K562 (cell line): ENCODE measurements at regions not wholly inside any gene's neighbourhood (a gene's known extent, or its start where the extent isn't known, plus 50 kb on each side); places are given as distances from the start of the nearest gene placed in this dataset.

ENCODE experiments used
- ARNT ChIP-seq, 2 experiments: fragments of 450-650 bp; IDR thresholded peaks; 2 replicates each; pipeline ENCODE4 v1.6.1; 2016; ENCODE audit warnings: mild to moderate bottlenecking in 1 of 2
- E4F1 ChIP-seq: fragments of 250-450 bp; sonication (Bioruptor Pico); IDR thresholded peaks from 2 replicates; pipeline ENCODE4 v1.5.0; 2021; ENCODE audit warnings: mild to moderate bottlenecking, borderline replicate concordance
- POLR2AphosphoS5 ChIP-seq: IDR thresholded peaks from 2 replicates; pipeline ENCODE4 v1.6.1; 2011; ENCODE audit warnings: mild to moderate bottlenecking, low read depth, low read length, moderate library complexity; ENCODE audit not compliant: control insufficient read depth, insufficient read depth
- PTBP1 ChIP-seq: fragments of 200-400 bp; formaldehyde crosslinking; IDR thresholded peaks from 2 replicates; pipeline ENCODE4 v1.6.1; 2017; ENCODE audit warnings: low read depth, low read length
- SIN3A ChIP-seq, 2 experiments: fragments of 150-350 bp in 1 of 2; IDR thresholded peaks; 2 replicates each; pipeline ENCODE4 v1.6.1; 2011 to 2016; ENCODE audit warnings: borderline replicate concordance in 2 of 2, low read depth in 2 of 2, low read length in 2 of 2, mild to moderate bottlenecking in 2 of 2, moderate library complexity in 2 of 2; ENCODE audit not compliant: control insufficient read depth in 1 of 2
- SRSF1 ChIP-seq: fragments of 200-400 bp; formaldehyde crosslinking; IDR thresholded peaks from 2 replicates; pipeline ENCODE4 v1.6.1; 2017; ENCODE audit warnings: mild to moderate bottlenecking, low read depth, low read length, moderate library complexity
- ZNF384 ChIP-seq: IDR thresholded peaks from 2 replicates; pipeline ENCODE4 v1.6.1; 2012; ENCODE audit warnings: low read depth, low read length, improper control_type of control experiment
- ZNF699 ChIP-seq: fragments of 250-450 bp; sonication (Bioruptor Pico); IDR thresholded peaks from 2 replicates; pipeline ENCODE4 v1.8.0; 2021; ENCODE audit warnings: mild to moderate bottlenecking, moderate library complexity; ENCODE audit not compliant: insufficient replicate concordance
- TF ChIP-seq, protein P1 (sequence below): fragments of 450-650 bp; IDR thresholded peaks from 2 replicates; pipeline ENCODE4 v1.7.1; 2018; ENCODE audit warnings: mild to moderate bottlenecking, low read depth; ENCODE audit not compliant: partially characterized antibody
- TF ChIP-seq, protein P2 (sequence below): fragments of 250-450 bp; sonication (Bioruptor Pico); IDR thresholded peaks from 2 replicates; pipeline ENCODE4 v1.6.1; 2021; ENCODE audit warnings: mild to moderate bottlenecking
- TF ChIP-seq, protein P3 (sequence below): fragments of 450-650 bp; IDR thresholded peaks from 2 replicates; pipeline ENCODE4 v1.7.0; 2016; ENCODE audit warnings: borderline replicate concordance

GRCh38 chr5:23084815-23085214 is 231.7 kb upstream of the CDH12 start (continued):
- TF ChIP-seq, protein P1, sequence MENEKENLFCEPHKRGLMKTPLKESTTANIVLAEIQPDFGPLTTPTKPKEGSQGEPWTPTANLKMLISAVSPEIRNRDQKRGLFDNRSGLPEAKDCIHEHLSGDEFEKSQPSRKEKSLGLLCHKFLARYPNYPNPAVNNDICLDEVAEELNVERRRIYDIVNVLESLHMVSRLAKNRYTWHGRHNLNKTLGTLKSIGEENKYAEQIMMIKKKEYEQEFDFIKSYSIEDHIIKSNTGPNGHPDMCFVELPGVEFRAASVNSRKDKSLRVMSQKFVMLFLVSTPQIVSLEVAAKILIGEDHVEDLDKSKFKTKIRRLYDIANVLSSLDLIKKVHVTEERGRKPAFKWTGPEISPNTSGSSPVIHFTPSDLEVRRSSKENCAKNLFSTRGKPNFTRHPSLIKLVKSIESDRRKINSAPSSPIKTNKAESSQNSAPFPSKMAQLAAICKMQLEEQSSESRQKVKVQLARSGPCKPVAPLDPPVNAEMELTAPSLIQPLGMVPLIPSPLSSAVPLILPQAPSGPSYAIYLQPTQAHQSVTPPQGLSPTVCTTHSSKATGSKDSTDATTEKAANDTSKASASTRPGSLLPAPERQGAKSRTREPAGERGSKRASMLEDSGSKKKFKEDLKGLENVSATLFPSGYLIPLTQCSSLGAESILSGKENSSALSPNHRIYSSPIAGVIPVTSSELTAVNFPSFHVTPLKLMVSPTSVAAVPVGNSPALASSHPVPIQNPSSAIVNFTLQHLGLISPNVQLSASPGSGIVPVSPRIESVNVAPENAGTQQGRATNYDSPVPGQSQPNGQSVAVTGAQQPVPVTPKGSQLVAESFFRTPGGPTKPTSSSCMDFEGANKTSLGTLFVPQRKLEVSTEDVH: no peak
- TF ChIP-seq SIN3A (IDR thresholded peaks at IDR 0.05; ENCODE audit: borderline replicate concordance in 2 of 2, control insufficient read depth in 1 of 2, low read depth in 2 of 2, low read length in 2 of 2): no peak
- TF ChIP-seq E4F1 (CRISPR knock-in tag): no peak
- TF ChIP-seq SRSF1: no peak
- no peak for TF ChIP-seq POLR2AphosphoS5
- TF ChIP-seq ARNT (IDR thresholded peaks at IDR 0.05): no peak
- TF ChIP-seq PTBP1: no peak
- TF ChIP-seq, protein P2, sequence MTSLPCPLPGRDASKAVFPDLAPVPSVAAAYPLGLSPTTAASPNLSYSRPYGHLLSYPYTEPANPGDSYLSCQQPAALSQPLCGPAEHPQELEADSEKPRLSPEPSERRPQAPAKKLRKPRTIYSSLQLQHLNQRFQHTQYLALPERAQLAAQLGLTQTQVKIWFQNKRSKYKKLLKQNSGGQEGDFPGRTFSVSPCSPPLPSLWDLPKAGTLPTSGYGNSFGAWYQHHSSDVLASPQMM: no peak
- TF ChIP-seq ZNF384: no peak
- no peak for TF ChIP-seq ZNF699
- TF ChIP-seq, protein P3, sequence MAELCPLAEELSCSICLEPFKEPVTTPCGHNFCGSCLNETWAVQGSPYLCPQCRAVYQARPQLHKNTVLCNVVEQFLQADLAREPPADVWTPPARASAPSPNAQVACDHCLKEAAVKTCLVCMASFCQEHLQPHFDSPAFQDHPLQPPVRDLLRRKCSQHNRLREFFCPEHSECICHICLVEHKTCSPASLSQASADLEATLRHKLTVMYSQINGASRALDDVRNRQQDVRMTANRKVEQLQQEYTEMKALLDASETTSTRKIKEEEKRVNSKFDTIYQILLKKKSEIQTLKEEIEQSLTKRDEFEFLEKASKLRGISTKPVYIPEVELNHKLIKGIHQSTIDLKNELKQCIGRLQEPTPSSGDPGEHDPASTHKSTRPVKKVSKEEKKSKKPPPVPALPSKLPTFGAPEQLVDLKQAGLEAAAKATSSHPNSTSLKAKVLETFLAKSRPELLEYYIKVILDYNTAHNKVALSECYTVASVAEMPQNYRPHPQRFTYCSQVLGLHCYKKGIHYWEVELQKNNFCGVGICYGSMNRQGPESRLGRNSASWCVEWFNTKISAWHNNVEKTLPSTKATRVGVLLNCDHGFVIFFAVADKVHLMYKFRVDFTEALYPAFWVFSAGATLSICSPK: no peak
